HG03175 (cell line): ENCODE measurements at regions not wholly inside any gene's neighbourhood (a gene's known extent, or its start where the extent isn't known, plus 50 kb on each side); places are given as distances from the start of the nearest gene placed in this dataset.
"Not testable (repeated sequence)": the region's sequence is repeated elsewhere in the genome, so short reads cannot be mapped to it uniquely, and the experiment has no call there.

Experiments used
- ATAC-seq: cut with Tn5 transposase; IDR thresholded peaks from one replicate; pipeline ENCODE4 v1.9.1; 2021; ENCODE audit warnings: mild to moderate bottlenecking, moderate library complexity; ENCODE audit not compliant: unreplicated experiment

DNA sequence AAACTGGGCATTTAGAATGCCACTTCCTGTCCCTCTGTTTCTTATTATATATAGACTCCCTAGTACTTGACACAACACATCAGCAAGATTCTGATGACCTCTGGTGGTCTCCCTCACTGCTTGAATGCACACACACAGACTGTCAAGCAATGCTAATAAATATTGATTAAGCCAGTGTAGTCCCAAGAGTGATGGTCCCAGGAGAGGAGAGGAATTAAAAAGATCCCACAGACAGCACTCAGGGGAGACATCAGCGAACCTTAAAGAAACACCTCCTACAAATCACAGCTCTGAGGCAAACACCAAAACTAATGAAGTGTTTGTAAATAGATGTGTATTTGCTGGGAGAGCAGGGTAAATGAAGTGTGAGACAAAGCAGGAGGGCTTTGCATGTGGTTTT, 1291.2 kb downstream of the XPNPEP1 start:
- no peak for ATAC-seq

DNA sequence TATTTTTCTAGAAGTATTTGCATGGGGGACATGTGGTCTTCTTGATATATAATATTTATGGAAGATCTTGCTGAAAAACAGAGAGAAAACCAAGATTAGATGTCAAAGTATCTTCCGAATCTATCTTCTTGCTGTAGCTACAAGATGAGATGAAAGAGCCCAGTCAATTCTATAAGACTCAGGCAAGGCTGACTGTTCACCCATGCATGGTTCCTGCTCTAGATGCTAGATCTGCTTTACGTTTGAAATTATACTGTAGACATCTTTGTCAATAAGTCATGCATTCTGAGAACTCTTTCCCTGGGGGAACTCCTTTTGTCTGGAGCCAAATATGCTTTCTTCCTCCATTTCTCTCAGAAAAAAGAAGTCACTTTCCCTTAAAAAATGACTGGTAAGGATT, 1292.0 kb downstream of the XPNPEP1 start:
- peak; percentile 91 for ATAC-seq

DNA sequence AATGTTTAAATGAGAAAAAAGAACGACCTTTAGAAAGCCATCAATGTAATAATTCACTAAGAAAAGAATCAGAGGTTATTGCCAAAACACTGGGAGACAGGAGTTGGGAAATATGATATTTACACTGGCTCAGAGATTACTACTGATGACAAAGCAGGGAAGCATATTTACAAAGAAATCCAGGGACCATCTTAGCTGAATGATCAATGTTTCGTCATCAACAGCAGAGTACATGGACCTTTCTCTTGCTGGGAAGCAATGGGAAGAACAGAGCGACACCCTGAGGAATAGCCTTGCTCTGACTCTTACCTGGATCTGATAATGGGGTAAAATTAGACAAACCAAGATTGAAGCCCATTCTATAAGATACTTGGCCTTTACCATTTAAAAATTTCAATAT, 1293.5 kb downstream of the XPNPEP1 start:
- ATAC-seq = no peak

DNA sequence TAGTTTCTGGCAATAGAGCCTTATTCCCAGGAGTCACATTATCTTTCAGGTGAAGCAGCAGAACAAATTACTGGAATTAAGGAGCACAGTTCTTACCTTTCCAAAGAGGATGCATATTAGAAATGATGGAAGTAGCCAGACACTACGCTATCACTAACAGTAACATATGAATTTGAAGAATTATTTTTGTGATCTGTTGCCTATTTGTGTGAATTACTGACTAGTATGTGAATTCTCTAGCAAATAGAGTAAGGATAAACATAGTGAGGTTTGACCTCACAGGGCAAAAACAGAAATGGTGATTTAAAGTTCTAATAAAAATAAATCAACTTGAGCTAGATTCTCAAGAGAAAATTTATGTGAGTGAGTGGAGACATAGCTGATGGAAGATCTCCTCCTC, 1299.3 kb downstream of the XPNPEP1 start:
- no peak for ATAC-seq

DNA sequence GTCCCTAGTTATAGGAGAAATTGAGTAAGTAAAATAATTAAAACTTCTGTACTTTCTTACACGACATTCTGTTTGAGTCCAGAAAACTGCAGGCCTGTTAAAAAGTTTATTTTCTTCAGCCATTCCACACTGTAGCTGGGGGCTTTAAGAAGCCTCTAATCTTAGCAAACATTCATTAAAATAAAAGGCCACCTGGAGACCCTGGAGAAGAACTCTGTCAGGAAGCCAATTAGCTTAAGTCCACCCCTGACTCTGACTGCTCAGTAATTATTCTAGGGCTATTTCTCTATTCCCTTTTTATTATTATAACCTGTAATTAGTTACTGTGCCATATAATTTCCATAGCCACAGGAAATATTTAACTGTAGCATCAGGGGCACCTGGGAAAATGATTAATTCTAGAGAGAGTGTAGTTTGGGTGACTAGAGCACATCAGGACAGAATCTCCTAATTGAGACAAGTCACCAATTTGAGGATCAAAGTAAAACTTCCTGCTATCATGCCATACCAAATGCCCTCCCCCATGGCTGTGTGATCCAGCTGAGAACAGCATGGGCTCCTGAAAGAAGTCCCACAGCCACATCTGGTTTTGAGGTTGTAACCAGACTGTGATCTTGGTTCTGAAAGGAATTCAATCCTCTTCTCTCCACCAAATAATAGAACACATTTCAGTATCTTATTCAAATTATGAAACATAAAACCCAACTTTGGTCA, 1302.3 kb downstream of the XPNPEP1 start:
- ATAC-seq = no peak

DNA sequence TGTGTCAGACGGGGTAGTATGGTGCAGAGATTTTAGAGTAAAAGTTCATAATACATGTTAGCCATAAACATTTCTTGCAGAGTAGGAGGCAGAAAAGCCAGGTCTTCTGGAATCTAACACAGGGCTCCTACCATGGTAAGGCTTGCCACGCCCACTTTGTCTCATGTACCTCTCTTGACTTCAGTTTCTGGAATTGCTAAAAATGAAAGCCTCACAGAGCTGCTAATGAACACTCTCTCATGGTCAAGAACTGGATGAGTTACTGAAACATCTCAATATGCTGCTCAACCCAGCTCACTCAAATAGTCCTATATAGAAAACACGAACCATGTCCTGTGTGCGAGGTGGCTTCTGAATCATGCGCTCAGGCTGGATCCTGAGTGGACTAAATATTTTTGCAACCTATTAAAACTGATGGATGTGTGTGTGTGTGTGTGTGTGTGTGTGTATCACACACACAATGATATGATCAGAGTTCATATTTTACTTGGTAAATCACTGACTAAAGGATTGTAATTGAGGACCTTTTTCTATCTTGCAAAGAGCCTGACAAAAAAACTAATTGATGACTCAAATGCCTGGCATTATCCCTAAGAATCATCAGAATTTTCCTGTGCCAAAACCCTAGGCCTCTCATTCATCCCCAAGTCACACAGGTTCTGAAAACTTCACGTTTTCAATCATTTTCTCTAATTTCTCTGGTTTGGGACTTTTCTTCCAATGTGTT, 1306.6 kb downstream of the XPNPEP1 start:
- ATAC-seq = no peak

DNA sequence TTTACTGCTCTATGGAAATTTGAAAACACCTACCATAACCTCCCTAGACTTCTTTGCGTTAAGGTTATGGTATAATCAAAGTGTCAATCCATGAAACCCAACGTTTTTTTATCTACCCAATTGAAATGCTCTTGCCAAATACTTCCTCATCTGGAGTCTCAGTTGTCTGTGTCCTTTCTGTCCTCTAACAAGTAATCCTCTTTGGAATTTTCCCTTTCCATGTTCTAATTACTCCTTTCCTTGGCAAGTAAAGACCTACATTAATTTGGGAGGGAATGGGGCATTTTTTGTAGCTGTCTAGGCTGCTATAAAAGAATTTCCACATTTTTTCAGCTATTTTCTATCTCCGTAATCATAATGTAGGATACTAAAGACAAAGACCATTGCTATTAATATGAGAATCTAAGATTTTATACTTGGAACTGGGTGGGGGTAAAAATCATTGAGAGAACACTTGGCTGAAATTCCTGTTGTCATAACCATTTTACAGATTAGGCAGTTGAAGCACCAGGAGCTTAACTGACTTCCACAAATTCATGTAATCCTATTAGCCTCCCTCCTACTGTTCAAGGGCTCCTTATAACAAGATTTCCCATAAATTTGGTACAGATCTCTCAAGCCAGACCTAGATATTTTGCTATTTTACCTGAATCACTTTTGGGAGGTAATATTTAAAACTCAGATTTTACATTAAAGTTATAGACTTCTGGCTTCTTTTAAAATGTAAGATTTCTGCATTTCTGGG, 1307.6 kb downstream of the XPNPEP1 start:
- ATAC-seq = no peak

DNA sequence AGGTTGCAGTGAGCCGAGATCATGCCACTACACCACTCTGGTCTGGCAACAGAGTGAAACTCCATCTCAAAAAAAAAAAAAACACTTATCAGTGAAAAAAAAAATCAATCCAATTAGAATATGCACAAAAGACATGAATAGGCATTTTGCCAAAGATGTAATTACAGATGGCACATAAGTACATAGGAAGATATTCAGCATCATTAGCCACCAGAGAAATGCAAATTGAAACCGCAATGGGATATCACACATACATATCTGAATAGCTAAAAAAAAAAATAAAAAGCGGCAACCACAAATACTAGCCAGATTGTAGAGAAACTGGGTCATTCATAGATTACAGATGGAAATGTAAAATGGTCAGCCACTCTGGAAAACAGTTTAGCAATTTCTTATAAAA, 1310.8 kb downstream of the XPNPEP1 start:
- ATAC-seq = no peak

DNA sequence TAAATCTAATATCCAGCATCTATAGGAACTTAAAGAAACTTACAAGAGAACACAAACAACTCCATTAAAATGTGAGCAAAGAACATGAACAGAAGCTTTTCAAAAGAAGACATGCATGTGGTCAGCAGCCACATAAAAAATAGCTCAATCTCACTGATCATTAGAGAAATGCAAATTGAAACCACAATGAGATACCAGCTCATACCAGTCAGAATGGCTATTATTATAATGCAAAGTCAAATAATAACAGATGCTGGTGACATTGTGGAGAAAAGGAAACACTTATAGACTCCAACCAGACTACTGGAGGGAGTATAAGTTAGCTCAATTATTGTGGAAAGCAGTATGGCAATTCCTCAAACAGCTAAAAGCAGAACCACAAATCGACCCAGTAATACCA, 1314.5 kb downstream of the XPNPEP1 start:
- no peak for ATAC-seq

DNA sequence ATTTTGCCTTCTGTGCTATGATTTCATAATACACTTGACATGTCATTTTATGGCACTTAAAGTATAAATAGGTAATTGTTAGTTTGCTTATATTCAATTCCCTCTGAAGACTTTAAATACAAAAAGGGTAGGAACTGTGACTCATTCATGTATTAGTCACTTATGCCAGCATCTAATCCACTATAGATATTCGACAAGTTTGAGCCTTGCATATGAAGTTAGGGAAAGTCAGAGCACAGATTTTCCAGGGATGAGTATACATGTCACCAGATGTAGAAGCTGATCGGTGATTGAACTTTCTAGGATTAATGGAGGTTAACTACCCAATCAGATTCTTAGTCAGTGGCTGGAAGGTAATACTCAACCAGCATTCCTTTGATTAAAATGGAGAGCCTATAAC, 1321.5 kb downstream of the XPNPEP1 start:
- no peak for ATAC-seq

DNA sequence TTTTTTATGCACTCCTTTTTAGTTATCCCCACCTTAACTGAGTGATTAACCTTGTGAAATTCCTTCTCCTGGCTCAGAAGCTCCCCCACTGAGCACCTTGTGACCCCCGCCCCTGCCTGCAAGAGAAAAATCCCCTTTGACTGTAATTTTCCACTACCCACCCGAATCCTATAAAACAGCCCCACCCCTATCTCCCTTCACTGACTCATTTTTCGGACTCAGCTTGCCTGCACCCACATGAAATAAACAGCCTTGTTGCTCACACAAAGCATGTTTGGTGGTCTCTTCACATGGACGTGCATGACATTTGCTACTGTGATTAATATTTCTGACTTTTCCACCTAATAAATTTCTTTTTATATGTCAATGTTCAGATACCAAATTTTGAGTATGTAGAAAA, 1322.8 kb downstream of the XPNPEP1 start:
- not testable (repeated sequence) for ATAC-seq

DNA sequence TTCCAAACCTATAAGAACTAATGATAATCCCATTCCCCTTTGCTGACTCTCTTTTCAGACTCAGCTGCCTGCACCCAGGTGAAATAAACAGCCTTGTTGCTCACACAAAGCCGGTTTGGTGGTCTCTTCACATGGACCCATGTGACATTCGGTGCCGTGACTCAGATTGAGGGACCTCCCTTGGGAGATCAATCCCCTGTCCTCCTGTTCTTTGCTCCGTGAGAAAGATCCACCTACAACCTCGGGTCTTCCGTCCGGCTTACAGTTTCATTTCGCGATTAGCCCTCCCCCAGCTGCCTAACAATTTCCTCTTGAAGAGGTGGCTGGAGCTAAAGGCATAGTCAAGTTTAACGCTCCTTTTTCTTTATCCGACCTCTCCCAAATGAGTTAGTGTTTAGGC, 1324.0 kb downstream of the XPNPEP1 start:
- ATAC-seq = not testable (repeated sequence)

DNA sequence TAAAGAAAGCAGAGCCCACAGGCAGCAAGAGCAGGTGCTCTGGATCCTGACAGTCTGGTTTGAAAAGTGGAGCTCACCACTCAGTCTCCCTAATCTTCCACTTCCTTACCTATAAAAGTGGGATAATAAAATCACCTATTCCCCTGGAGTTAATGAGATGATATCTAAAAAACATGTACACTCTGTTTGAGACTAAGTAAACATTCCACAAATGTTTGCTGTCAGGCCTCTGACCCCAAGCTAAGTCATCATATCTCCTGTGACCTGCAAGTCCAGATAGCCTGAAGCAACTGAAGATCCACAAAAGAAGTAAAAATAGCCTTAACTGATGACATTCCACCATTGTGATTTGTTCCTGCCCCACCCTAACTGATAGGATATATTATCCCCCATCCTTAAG, 1324.5 kb downstream of the XPNPEP1 start:
- no peak for ATAC-seq

DNA sequence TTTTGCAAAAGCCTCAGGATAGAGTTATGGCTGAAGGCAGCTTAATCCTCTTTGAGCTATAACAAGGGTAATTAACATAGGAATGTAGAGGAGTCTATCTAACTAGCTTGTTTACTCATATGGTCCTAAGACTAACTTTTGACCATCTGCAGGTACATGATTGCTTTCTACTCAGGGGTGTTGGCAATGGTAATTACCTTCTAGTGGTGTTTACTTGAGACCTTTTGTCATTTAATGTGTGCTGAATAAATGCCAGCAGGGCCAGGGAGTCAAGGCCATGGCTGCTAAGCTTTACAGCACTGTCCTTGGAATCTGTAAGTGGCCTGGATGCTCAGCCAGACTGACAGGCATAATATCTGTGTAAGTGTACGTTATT, 1325.0 kb downstream of the XPNPEP1 start:
- no peak for ATAC-seq

DNA sequence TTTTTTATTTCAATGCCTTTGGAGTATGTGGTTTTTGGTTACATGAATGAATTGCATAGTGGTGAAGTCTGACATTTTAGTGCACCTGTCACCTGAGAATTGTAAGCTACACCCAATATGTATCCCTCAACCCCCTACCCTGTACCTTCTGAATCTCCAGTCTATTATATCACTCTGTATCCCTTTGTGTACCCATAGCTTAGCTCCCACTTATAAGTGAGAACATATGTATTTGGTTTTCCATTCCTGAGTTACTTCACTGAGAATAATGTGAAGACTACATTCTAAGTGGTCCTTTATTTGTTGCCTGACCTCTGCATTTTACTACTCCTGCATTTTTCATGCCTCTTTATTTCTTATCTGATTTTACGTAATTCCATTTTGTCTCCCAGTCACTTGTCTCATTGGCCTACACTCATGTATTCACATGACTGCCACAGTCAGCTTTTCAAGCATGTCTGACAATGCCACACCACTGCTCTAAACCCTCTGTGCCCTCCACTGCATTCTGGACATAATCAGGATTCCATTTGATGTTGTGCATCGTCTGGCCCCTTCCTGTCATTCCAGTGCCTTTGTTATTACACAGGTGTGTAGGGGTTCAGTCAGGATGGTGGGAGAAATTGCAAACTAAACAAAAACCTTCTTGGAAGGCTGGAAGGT, 1325.5 kb downstream of the XPNPEP1 start:
- ATAC-seq = no peak

DNA sequence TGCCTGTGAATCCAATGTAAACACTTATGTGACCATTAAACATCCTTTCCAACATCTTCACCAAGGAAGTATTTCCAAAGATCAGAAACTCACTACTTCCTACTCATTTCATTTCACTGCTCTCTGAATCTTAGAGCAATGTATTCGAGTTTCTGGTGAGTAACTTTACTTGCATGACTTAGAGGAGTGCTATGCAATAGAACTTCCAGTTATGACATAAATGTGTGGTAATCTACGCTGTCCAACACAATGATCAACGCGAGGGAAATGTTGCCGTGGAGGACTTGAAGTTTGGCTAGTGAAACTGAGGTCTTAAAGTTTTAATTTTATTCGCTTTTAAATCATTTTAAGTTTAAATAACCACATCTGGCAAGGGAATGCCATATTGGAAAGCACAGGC, 1326.3 kb downstream of the XPNPEP1 start:
- no peak for ATAC-seq

DNA sequence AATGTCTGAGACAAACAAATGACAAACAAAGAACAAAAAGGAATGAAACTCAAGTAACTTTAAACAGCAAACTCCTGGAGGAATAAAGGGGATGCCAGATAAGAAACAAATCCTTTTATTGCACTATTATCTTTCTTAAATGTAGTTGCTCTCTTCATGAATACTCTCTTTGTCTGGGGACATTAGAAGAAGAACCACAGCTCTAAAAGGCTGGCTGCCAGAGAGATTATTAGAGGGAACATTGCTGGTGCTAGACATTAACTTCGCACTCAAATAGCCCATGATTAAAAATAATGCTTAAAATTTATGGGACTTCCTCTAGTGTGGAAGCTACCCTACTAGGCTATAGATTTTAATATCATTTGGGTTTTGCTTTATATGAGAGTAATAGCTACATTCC, 1330.4 kb downstream of the XPNPEP1 start:
- ATAC-seq = no peak

DNA sequence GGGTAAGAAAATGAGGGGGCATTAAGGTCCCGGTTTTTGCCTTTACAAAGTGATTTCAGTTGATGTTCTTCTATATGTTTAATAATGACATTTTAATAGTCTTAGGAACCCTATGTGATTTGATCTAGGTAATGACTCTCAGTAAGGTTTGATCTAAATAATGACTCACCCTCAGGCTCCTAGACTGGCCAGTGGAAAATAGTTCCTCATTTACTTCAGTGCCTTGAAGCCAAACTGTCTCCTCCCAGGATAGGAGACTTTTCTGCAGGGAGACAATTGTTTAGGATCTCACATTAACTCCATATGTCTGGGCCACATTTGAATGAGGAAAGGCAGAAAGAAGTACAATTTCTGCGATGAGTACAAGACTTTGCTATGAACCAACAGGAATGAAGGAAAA, 1331.9 kb downstream of the XPNPEP1 start:
- ATAC-seq = no peak

DNA sequence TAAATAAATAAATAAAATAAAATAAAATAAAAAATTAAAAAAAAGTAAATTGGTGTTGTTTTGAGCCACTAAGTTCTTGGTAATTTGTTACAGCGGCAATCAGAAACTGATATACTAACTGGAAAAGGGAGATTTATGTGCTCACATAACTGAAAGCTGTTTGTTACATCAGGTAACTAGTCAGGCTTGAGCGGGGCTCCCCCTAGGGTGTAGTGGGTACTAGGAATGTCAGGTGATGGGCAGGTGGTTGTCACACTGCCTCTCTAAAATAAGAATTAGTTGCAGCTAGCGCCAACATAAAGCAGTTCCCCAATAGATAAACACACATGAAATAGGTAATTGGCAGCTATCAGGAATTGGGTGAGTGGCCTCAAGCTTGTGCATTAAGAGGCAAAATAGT, 1336.9 kb downstream of the XPNPEP1 start:
- no peak for ATAC-seq

DNA sequence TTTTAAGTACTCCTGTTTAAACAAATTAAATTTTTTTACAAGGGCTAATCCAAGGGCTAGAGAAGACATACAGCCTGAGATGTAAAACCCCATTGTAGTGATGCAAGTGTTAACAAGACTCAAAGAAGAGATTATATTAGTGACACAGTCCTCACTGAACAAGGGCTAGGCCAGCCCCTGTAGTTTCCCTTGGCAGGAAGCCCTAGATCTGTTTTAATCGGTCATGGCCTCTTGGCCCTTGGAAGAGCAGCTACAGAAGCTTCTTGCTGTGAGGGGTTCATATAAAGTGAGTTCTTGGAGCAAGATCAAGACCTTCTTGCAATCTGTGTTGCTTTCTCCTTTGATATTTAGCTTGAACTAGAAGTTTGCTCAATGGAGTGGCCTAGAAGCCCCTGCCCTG, 1339.4 kb downstream of the XPNPEP1 start:
- ATAC-seq = no peak

DNA sequence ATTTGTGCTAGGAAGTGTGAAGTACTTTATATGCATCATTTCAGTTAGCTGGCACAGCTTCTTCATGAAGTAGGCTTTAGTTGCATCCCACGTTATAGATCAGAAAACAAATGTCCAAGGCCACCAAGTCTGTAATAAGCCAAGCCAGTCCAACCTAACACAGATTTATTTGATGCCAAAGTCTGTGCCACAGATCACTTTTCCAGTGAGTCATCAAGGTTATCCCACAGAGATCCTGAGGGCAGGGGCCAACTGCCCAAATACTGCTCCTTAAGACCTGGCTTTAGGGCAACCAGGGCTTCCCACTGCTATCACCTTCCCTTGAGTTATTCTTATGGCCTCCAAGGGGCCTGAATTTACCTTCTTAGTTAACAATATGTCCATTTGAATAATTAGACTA, 1340.4 kb downstream of the XPNPEP1 start:
- no peak for ATAC-seq

DNA sequence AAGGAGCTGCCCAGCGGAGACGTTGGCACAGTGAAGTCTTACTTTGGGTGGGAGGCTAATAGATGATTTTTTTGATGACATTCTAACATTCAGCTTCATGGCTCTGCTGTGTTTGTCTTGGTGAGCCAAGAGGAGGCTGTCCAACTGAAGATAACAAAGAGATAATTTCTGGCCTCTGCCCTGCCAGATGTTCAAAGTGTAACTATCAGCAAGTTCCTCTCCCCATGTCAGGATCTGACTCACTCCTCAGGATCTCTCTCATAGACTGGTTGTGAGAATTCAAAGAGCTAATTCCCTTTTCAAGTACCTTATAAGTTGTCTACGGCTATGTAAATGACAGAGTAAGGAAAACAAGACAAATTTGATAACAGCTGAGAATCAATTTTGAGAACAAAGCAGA, 1340.9 kb downstream of the XPNPEP1 start:
- ATAC-seq = no peak
